SKM-1 treated with dmso at 0.1 percent for 144 hours (cell line): ENCODE measurements at regions not wholly inside any gene's neighbourhood (a gene's known extent, or its start where the extent isn't known, plus 50 kb on each side); places are given as distances from the start of the nearest gene placed in this dataset.

Experiments
- DNase-seq: peaks from one replicate; lab custom pipeline; 2025; ENCODE audit not compliant: unreplicated experiment; lab: John Stamatoyannopoulos, UW

DNA sequence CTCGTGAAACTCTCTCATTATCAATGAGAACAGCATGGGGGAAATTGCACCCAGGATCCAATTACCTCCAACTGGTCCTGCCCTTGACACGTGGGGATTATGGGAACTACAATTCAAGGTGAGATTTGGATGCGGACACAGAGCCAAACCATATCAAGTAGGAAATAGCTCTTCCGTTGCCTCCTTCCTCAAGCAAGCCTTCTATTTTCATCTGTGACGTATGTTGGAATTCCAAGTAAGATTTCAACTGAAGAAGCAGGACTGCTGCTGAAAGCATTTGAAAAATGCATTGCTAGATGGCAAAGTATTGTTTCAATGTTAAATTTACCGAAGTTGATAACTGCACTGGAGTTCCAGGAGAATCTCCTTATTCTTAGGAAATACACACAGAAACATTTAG, 178.1 kb upstream of the GALNT17 start:
- DNase-seq = no peak

DNA sequence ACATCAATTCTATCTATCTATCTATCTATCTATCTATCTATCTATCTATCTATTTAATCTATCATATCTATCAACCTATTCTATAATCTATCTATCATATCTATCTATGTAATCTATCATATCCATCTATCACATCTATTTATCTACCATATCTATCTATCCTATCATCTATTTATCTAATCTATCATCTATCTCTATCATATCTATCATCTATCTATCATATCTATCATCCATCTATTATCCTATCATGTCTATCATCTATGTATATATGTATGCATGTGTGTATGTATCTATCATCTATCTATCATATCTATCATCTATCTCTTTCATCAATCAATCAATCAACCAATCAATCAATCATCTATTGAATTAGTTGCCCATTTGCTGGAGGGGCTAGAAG, 159.3 kb upstream of the GALNT17 start:
- DNase-seq = no peak

DNA sequence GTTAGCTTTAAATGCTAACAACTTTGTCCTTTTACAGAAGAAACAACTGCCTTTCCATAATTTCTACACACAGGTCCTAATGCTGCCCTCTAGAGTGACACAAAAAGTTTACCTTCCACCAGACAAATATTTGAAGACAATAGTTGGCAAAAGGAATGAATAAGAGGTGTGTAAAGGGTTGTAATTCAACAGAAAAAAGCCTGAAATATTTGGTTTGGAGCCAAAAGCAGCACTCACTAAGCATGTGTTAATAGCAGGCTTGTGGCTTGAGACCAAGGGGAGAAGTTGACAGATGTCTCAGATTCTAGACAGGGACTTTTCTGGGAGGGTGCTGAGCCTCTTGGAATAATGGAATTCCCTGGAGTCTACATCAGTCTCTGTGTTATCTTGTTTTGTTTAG, 156.2 kb upstream of the GALNT17 start:
- no peak for DNase-seq

DNA sequence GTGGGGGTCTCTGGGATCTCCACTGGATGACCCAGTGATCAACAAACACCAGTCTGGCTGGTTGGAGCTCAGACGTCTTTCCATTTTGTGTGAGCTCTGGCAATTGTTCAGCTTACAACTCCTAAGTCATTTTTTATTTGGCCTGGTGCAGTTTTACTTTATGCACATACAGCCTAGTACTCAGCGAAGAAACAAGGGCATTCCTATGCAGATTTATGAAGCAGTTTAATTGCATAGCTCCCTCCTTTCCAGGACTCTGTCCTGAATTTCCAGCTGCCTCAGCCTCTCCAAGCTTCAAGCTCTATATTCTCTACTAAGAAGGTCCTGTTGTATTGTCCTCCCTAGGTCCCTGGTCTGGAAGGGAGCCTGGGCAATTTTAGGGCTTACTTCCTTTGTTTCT, 145.6 kb upstream of the GALNT17 start:
- DNase-seq = no peak

DNA sequence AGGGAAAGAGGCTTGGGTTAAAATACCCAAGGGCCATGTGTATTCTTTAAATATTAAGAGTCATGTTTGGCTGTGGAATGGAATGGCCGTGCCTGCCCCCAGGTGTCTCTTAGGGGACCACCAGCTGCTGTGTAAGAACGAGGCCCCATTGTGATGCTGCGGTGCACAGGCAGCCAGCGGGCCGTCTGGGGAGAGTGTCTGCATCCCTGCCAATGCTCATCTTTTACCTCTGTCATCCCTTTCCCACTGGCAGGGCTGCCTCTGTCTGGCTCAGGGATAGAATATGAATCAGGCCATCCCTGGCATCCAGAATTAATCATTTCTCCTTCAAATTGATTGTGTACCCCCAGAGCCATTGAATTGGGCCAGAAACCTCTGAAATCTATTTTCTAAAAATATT, 137.8 kb upstream of the GALNT17 start:
- no peak for DNase-seq

DNA sequence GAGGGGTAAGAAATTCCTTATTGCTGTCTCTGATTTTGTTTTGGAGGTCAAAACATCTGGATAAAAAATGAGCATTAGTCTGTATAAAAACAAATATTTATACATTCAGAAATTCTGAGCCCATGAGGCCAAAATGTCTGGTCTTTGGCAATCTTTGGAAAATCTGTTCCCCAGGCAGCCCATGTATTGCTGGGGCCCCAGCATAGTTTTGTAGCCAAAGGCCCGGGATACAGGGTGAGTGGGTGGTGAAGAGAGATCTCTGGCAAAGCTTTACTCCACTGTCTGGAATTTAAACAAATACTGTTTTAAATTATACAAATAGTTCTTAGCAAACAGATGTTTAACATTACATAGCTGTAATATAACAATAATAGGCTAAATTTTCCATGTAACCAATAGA, 134.7 kb upstream of the GALNT17 start:
- no peak for DNase-seq

DNA sequence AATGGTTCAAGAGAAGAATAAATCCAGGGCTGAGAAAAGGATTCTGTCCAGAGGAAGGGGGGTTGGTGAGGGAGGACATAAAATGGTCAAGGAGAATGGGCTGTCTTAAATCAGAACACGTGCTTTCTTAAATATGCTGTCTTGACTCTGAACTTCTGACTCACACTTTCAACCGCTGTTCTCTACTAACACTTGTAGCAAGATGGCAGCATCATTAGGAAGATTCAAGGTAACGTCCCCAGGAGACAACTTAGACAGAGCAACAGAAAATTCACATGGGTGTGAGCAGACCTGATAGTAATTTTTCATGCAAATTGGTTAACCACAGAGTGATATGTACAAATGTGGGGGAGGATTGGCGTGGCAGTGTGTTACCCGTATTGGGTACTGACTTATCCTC, 126.8 kb upstream of the GALNT17 start:
- no peak for DNase-seq

DNA sequence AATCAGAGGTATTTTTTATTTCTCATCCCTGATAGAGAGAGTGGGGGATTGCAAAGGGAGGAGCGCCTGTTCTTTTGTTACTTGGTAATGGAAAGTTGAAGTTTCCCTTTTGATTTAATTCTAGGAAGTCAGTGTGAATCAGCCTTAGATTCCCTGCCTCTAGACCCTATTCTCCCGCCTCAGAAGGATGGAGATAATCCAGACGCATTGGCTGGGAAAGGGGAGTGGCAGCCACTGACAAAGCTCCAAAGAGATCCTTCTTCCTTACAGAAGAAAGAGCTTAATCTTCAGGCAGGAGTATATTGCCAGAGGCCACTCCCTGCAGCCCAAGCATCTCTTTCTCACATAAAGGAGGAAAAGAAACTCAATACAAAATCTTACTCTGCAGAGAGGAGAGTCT, 122.3 kb upstream of the GALNT17 start:
- no peak for DNase-seq

DNA sequence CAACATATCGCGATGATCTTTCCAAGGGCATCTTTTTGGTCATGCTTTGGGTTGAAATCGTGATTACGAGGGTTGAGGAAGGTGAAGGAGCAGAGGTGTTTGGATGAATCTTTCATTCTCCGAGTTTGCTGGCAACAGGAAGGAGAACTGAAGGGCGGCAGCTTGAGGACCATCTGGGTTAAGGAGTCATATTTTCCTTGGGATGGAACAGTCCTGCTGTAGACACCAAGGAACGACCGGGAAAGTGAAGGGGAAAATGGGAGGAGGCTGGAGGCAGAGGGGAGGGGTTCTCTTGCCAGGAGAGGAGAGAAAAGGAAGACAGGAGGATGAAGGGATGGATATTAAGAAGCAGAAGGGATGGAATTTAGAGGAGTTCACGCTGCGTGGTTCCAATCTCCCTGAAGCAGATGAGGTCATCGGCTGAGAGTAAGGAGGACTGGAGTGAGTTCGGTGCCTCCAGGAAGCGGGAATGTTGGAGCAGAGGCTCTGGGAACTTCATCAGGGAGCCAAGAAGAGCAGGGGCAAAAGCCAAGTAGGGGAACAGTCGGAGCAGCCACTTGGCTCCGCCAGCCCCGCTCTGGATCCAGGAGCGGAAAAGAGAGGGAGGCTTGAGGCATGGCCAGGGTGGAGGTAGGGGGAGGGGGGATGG, 116.6 kb upstream of the GALNT17 start:
- no peak for DNase-seq

DNA sequence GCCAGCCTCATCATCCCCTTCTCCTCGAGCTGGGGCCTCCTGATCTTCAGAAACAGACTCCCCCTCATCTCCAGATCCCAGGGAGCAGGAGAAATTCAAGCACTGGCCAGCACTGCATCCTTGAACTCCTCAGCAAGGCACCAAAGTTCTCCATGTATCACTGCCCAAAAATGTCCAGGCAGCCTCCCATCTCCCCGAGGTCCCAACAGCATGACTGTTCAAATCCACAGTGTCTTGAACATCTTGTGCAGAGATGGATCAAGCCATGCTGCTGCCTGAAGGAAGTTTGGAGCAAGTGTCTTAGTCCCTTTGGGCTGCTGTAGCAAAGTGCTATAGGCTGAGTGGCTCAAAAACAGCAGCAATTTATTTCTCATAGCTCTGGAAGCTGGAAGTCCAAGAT, 115.5 kb upstream of the GALNT17 start:
- no peak for DNase-seq

DNA sequence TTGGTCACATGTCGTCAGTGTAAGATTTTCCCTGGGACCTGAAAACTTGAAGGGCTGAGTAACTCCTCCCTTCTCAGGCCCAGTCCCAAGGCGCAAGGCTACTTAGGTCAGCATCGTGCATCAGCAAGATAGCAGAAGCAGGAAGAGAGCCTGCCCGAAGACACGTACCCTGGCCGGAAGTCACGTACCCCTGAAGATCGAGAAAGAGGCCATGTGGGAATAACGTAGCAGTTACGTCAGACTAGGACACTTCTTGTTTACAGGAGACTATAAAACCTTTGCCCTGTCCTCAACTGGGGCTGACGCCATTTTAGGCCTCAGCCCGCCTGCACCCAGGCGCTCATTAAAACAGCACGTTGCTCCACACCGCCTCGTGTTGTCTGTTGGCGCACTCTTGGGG, 114.3 kb upstream of the GALNT17 start:
- no peak for DNase-seq

DNA sequence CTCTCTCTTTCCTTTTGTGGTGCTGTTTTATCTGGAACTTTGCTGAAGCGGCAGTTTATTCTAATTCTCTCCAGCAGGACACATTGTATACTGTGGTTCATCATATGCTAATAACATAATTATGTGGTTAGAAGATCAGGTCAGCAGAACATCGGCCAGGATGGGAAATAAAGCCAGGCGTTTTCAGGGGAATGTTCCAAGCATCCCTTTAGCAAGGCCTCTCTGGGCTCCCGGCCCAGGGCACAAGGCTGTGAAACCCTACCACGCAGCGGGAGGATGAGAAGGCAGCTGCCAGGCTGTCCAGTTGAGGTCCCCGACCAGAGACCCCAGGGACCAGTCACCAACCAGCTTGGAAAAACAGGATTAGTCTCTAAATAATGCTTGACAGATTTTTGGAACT, 112.2 kb upstream of the GALNT17 start:
- no peak for DNase-seq

DNA sequence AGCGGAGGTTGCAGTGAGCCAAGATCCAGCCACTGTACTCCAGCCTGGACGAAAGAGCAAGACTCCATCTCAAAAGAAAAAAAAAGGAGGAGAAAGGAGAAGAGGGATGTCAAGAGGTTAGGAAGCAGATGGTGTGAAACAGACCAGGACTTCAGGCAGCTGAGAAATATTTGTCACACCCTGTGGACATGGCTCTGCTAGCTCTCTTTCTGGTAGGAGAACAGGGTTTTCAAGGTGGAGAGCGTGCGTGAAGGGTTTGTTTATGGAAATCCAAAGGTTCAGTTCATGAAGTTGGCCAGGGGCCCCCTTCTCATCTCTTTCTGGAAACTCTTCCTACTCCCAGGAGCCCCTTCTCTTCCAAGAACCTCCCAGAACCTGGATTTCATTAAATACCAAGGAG, 110.8 kb upstream of the GALNT17 start:
- DNase-seq = no peak

DNA sequence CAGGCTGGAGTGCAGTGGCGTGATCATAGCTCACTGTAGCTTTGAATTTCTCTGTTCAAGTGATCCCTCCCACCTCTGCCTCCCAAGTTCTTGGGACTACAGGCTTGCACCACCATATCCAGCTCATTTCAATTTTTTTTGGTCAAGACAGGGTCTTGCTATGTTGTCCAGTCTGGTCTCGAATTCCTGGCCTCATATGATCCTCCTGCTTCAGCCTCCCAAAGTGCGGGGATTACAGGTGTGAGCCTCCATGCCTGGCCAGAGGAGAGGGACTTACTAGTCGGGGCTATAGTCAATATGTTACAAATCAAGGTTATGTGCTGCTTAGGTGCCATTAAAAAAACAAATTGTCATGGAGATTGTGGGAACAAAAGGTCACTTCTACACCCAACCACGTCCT, 105.3 kb upstream of the GALNT17 start:
- no peak for DNase-seq

DNA sequence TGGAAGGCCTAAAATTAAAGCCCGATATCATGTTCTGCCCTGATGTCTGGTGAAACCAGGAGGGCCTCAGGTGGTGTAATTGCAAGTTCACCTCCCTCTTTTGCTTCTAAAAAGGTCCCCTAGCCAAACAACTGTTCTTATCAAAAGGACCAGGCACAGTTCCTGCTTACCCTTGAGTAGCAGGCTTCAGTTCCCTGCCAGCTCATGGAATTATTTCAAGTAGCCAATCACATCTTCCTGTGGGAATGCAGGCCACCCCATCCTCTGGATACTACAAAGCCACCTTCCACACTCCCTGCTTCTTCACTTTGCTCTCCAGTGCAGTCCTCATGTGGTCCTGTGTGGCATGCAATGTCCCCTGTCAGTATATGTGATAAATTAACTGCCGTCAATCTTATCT, 97.7 kb upstream of the GALNT17 start:
- no peak for DNase-seq

DNA sequence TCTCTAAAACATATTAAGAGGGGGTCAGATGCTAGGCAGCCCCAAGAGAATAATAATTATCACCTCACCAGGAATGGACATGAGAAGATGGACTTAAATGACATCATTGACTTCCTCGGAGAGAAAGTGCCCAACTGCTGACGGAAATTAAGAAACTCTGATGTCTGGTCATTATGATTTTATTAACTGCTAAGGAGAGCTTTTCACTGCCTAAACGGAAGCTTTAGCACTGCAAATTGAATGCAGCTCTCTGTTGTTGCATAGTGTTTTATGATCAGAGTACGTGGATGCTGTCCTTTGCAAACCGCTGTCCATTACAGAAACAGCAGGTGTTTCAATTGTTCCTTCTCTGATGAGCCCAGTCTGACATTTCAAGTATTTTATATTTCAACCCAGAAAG, 89.4 kb upstream of the GALNT17 start:
- no peak for DNase-seq

DNA sequence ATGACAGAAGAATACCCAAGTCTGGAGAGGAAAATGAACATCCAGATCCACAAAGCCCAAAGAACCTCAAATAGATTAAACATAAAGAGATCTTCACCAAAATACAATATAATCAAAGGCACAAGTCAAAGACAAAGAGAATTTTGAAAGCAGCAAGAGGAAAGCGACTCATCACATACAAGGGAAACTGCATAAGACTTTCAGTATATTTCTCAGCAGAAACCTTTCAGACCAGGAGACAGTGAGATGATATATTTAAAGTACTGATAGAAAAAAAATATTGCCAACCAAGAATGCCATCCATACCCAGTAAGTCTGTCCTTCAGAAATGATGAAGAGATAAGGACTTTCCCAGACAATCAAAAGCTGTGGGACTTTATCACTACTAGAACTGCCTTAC, 81.5 kb upstream of the GALNT17 start:
- no peak for DNase-seq

DNA sequence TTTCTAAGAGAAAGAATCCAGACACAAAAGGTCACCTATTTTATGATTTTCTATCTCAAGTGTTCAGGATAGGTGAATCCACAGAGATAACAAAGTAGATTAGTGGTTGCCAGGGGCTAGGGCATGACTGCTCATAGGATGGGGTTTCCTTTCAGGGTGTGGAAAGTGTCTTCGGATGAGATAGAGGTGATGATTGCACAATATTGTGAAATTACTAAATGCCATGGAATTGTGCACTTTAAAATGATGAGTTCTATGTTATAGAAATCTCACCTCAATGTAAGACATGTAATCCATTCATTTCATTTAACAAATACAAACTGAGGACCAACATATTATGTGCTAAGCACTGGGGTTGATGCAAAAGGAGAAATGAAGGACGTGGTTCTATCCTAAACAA, 76.4 kb upstream of the GALNT17 start:
- no peak for DNase-seq

DNA sequence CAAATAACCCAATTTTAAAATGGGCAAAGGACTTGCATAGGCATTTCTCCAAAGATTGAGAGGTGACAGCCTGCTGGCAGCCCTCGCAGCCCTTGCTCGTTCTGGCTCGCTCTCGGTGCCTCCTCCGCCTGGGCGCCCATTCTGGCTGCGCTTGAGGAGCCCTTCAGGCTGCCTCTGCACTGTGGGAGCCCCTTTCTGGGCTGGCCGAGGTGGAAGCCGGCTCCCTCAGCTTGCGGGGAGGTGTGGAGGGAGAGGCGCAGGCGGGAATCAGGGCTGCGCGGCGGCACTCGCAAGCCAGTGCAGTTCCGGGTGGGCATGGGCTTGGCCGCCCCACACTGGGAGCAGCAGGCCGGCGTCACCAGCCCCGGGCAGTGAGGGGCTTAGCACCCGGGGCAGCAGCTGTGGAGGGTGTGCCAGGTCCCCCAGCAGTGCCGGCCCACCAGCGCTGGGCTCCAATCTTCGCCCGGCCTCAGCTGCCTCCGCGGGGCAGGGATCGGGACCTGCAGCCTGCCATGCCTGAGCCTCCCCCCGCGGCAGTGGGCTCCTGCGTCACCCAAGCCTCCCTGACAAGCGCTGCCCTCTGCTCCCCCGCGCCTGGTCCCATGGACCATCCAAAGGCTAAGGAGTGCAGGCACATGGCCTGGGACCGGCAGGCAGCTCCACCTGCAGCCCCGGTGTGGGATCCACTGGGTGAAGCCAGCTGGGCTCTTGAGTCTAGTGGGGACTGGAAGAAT, 54.0 kb upstream of the GALNT17 start:
- DNase-seq = no peak
